Central memory CD8-positive, alpha-beta T cell (primary cell): ENCODE measurements at regions not wholly inside any gene's neighbourhood (a gene's known extent, or its start where the extent isn't known, plus 50 kb on each side); places are given as distances from the start of the nearest gene placed in this dataset.

Experiments
- ATAC-seq: fragments of 150-1000 bp; cut with Tn5 transposase; replicated peaks from 2 replicates; pipeline ENCODE4 v1.10.0; 2022; ENCODE audit warnings: mild to moderate bottlenecking, moderate FRiP score, moderate number of reproducible peaks; ENCODE audit not compliant: poor library complexity, severe bottlenecking; ENCODE audit errors: extremely low read depth
- DNase-seq, 2 donors: peaks; one replicate each; pipeline ENCODE4 v3.0.0; 2021; ENCODE audit warnings: low spot score in 2 of 2
- H3K27ac Mint-ChIP-seq: one replicate; pipeline ENCODE4 v1.8.0; 2022; ENCODE audit warnings: low read depth, mild to moderate bottlenecking, moderate library complexity, mixed read lengths
- H3K27me3 Mint-ChIP-seq: one replicate; pipeline ENCODE4 v1.8.0; 2022; ENCODE audit warnings: mixed read lengths
- H3K36me3 Mint-ChIP-seq: one replicate; pipeline ENCODE4 v1.8.0; 2022; ENCODE audit warnings: mild to moderate bottlenecking, moderate library complexity, mixed read lengths; ENCODE audit not compliant: insufficient read depth
- H3K4me1 Mint-ChIP-seq: one replicate; pipeline ENCODE4 v1.8.0; 2022; ENCODE audit warnings: mixed read lengths
- H3K4me3 Mint-ChIP-seq: one replicate; pipeline ENCODE4 v1.8.0; 2022; ENCODE audit warnings: mild to moderate bottlenecking, moderate library complexity, mixed read lengths
- H3K9me3 Mint-ChIP-seq: one replicate; pipeline ENCODE4 v1.8.0; 2022; ENCODE audit warnings: mixed read lengths

DNA sequence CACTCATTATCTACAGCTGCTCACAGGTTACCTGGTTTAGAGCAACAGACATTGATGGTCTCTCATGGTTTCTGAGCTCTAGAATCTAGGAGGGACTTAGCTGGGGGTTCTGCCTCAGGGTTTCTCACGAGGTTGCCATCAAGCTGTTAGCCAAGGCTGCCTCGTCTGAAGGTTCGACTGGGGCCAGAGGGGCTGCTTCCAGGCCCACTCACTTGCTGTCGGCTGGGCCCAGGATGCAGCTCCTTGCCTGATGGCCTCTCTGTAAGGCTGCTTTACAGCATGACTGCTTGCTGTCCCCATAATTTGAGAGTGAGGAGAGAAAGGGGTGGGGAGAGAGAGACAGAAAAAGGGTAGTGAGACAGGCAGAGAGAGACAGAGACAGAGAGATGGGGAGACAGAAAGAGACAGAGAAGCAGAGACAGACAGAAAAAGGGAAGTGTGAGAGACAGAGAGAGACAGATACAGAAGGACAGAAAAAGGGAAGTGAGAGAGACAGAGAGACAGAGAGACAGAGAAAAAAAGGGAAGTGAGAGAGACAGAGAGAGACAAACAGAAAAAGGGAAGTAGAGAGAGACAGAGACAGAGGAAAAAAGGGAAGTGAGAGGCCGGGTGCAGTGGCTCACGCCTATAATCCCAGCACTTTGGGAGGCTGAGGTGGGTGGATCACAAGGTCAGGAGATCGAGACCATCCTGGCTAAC lies 106.8 kb upstream of the C1orf174 start:
- peaks cover 3% of the 10 kb centered on the region for H3K36me3 Mint-ChIP-seq

DNA sequence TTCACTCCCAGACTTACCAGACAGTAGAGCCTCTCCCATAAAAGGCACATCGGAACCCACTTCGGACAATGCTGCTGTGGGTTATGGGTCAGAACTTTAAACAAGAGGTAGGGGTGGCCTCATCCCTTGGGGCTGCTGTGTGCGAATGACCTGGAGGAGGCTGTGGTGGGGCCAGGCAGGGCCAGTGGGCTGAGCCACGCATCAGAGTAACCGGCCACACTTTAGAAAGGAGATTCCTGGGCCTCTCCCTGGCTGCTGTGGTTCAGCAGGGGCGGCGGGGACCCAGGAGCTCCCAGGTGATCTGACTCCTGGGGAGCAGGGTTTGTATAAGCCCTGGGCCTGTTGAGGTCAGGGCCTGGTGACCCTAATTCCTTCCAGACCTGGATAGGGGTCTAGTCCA lies 110.2 kb upstream of the C1orf174 start:
- Mint-ChIP-seq H3K4me3 (no peak overlapping the region), H3K36me3 (peaks cover 3% of the 10 kb centered on the region), H3K4me1 (no peaks in the 10 kb centered on the region), H3K9me3 (peaks cover 12% of the 10 kb centered on the region), H3K27me3 (peaks cover 44% of the 10 kb centered on the region), H3K27ac (no peak overlapping the region)
- no peak for DNase-seq
- ATAC-seq: no peak

More for the DNA sequence above, 106.8 kb upstream of the C1orf174 start:
- ATAC-seq (no peak), DNase-seq (no peak)
- H3K4me3 Mint-ChIP-seq: no peak overlapping the region
- H3K27ac Mint-ChIP-seq: no peak overlapping the region
- peaks cover 12% of the 10 kb centered on the region for H3K9me3 Mint-ChIP-seq
- no peaks in the 10 kb centered on the region for H3K4me1 Mint-ChIP-seq
- H3K27me3 Mint-ChIP-seq: peaks cover 49% of the 10 kb centered on the region

DNA sequence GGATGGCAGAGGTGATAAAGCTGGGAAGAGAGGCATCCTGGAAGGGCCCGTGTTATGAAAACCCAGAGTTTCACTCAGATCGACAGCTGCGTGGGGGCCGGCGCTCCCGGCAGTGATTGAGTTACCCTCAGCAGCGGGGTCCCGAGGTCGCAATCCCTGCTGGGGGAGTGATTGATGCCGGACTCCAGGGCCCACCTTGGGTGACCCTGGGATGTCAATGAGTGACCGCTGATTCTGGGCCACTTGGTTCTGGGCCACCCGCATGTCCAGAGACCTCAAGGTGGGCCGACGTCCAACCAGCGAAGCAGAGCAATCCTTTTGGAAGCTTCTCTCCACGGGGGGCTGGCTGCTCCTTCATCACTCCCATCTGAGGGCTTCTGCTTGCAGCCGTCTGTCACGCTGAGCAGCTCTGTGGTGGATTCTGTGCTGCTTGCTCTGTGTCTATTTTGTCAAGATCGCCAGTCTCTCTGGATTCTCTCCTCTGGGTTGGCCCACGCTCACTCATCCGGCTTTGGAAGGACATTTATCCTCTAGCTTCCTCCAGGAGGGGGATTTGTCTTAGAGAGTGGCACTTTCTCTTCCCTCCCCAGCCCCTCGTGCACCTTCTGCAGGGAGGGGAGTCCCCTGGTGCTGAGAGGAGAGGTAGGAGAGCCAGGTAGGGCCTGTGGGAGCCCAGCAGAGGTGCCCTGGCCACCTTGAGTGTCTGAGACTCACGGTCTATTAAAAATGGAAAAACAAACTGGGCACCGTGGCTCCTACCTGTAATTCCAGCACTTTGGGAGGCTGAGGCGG lies 110.9 kb upstream of the C1orf174 start:
- H3K4me1 Mint-ChIP-seq: peaks cover 4% of the 10 kb centered on the region
- H3K4me3 Mint-ChIP-seq: no peak overlapping the region
- no peak for ATAC-seq

DNA sequence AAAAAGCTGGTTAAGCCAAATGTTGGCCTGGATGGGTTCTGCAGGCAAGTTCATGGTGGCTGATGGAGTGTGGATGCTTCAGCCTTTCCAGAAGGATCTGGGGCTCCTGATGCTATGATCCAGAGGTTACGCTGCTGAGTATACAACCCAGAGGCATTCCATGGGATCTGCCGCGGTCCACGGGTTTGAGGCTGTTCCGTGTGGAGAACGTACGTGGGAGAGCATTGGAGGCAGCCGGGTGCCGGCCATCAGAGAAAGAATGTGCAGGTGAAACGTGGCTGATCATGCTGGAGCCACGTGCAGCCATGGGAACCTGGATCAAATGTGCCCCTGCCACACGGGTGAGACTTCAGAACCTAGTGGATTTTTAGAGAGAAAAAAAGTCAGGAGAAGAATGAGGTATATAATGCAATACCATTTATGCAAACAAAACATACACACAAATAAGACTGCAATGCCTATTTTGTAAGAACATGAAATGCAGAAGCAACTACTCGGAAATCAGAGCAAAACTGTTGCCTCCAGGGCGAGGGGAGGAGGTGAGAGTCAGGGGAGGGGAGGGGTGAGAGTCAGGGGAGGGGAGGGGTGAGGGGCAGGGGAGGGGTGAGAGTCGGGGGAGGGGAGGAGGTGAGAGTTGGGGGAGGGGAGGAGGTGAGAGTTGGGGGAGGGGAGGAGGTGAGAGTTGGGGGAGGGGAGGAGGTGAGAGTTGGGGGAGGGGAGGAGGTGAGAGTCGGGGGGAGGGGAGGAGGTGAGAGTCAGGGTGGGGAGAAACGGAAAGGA lies 116.5 kb upstream of the C1orf174 start:
- no peak overlapping the region for H3K27ac Mint-ChIP-seq
- H3K4me3 Mint-ChIP-seq: no peak overlapping the region
- peaks cover 39% of the 10 kb centered on the region for H3K27me3 Mint-ChIP-seq
- no peaks in the 10 kb centered on the region for H3K9me3 Mint-ChIP-seq
- DNase-seq: no peak
- ATAC-seq: no peak
- H3K36me3 Mint-ChIP-seq: peaks cover 1% of the 10 kb centered on the region
- peaks cover 15% of the 10 kb centered on the region for H3K4me1 Mint-ChIP-seq

More for the DNA sequence above, 110.9 kb upstream of the C1orf174 start:
- Mint-ChIP-seq H3K27ac (no peak overlapping the region), H3K27me3 (peaks cover 41% of the 10 kb centered on the region), H3K9me3 (peaks cover 12% of the 10 kb centered on the region), H3K36me3 (peaks cover 3% of the 10 kb centered on the region)
- no peak for DNase-seq

DNA sequence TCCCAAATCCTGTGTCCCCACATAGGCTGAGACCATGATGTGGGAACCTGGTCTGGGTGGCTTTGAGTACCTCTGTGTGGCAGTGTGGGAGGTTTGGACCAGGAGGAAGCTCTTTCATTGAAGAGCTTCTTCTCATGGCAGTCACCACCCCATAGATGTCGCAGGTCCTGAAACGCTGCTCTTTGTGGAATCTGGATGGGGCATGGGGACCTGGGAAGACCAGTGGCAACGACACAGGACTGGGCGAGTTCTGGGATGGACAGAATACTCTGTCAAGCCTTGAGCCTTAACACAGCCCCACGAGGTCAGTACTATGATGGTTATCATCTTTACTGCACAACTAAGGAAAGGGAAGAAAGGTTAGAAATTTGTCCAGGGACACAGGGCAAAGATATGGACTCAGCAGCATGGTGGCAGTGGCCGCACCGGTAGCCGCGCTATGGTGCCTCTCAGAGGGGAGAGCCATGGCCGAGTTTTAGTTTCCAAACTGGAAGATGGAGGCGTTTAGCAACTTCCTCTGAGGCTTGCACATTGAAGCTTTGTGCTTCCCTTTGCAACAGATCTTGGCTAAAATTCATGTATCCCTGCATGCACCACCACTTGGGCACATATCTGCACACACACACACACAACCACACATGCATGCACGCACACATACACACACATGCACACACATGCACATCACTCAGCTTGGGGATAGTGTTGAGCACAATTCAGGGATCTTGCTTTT lies 117.7 kb upstream of the C1orf174 start:
- H3K4me1 Mint-ChIP-seq: peaks cover 15% of the 10 kb centered on the region
- no peak overlapping the region for H3K27ac Mint-ChIP-seq
- peaks cover 1% of the 10 kb centered on the region for H3K36me3 Mint-ChIP-seq
- peaks cover 29% of the 10 kb centered on the region for H3K27me3 Mint-ChIP-seq
- ATAC-seq (no peak), DNase-seq (no peak)
- H3K9me3 Mint-ChIP-seq: no peaks in the 10 kb centered on the region
- H3K4me3 Mint-ChIP-seq: no peak overlapping the region

DNA sequence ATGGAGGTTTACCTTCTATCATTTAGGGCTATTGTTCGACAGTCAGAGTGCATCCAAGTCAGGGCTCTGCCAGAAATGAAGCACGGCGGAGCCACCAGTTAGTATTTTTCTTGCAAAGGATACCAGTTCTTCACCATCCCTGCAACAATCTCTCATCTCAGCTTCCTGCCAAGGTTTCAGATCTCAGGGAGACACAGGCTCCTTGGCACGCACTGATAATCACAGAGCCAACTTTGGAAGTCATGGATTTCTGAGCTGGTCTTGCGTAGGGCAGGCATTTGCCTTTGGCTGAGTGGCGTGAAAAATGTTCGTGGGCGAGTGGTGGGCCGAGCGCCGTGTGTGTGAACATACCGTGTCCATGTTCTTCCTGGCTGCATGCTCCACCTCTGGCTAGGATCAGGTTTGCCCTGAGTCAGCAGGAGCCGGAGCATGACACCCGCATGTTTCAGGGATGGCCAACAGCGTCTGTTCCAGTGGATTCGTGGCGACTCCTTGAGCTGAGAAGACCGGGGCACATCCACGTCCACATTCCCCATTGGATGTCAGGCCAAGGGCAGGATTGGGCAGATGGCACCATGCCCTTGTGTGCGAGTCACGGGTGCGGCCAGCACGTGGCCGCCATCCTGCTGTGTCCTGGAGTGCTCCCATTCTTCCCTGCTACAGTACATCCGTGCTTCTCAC lies 118.5 kb upstream of the C1orf174 start:
- no peak overlapping the region for H3K27ac Mint-ChIP-seq
- no peak overlapping the region for H3K4me3 Mint-ChIP-seq
- DNase-seq: no peak
- peaks cover 1% of the 10 kb centered on the region for H3K36me3 Mint-ChIP-seq
- peaks cover 21% of the 10 kb centered on the region for H3K27me3 Mint-ChIP-seq
- peaks cover 15% of the 10 kb centered on the region for H3K4me1 Mint-ChIP-seq
- ATAC-seq: no peak
- H3K9me3 Mint-ChIP-seq: no peaks in the 10 kb centered on the region

DNA sequence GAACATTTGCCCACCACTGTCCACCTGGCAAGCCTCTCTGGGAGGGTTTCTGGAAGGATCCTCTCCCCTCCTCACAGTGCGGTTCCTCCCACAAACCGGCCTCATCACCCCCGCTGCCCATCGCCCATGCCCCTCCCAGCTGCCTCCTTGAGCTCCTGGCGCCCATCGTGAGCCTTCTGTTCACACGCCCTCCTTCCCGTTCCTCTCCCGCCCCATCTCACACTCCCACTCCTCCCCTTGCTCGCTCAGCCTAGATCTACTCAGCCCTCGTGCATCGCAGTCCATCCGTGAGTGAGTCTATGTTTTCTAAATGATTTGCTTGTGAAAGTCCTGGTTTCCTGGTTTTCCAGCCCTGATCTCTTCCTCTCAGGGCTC lies 119.1 kb upstream of the C1orf174 start:
- Mint-ChIP-seq H3K9me3 (no peaks in the 10 kb centered on the region), H3K36me3 (peaks cover 1% of the 10 kb centered on the region), H3K4me3 (no peak overlapping the region), H3K27me3 (peaks cover 20% of the 10 kb centered on the region), H3K4me1 (peaks cover 15% of the 10 kb centered on the region), H3K27ac (no peak overlapping the region)
- ATAC-seq (no peak), DNase-seq (no peak)

DNA sequence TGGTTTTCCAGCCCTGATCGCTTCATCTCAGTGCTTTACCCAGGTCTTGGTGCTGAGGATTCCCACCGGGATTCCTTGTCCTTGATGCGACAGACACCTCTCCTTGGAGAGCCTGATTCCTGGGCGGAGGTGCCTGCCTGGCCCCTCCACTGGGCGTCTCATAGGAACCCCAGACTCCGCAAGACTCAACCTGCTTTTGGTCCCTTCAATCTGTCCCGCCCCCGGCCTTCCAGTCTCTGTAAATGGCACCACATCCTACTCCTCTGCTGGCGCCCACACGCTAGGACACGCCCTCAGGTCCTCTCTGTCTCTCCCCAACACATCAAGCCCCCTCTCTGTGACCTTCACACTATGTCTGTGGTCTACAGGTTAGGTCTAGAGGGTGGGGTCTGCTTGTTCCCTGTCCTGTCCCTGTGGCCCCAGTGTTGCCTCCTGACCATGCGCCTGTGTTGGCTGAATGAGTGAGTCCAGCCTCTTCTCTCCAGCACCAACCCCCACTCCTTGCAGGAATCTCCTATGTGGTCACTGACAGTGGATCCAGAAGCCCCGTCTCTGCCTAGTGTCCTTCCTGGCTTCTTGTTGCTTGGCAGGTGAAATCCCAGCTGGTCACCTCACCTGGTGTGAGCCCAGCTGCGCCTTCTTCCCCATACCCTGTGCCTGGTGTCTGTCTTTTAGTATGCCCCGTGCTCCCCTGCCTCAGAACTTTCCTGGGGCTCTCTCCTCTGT lies 119.7 kb upstream of the C1orf174 start:
- DNase-seq (peak in 1 of 2 donors; percentile 11), ATAC-seq (no peak)
- peaks cover 15% of the 10 kb centered on the region for H3K4me1 Mint-ChIP-seq
- no peak overlapping the region for H3K4me3 Mint-ChIP-seq
- peaks cover 1% of the 10 kb centered on the region for H3K36me3 Mint-ChIP-seq
- H3K9me3 Mint-ChIP-seq: no peaks in the 10 kb centered on the region
- peaks cover 26% of the 10 kb centered on the region for H3K27me3 Mint-ChIP-seq
- H3K27ac Mint-ChIP-seq: no peak overlapping the region

DNA sequence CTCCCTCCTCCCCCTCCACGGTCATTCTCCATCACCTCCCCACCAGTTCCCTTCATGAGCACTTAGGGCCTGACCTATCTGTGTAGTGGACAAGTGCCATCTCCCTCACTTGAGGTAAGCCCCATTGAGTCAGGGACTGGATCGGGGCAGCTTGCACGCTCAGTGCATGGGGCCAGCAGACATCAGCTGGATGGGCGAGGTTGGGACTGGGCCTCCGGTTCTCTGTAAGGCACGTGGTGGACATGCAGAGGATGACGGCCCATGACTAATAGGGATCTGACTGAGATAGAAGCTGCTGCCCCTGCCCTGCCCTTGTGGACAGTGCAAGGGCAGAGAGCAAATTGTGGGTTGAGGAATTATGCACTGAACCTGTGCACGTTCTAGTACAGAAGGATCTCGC lies 120.4 kb upstream of the C1orf174 start:
- H3K27me3 Mint-ChIP-seq: peaks cover 32% of the 10 kb centered on the region
- H3K4me1 Mint-ChIP-seq: peaks cover 15% of the 10 kb centered on the region
- ATAC-seq (no peak), DNase-seq (no peak)
- H3K9me3 Mint-ChIP-seq: no peaks in the 10 kb centered on the region
- H3K36me3 Mint-ChIP-seq: peaks cover 1% of the 10 kb centered on the region
- H3K4me3 Mint-ChIP-seq: no peak overlapping the region
- H3K27ac Mint-ChIP-seq: no peak overlapping the region

DNA sequence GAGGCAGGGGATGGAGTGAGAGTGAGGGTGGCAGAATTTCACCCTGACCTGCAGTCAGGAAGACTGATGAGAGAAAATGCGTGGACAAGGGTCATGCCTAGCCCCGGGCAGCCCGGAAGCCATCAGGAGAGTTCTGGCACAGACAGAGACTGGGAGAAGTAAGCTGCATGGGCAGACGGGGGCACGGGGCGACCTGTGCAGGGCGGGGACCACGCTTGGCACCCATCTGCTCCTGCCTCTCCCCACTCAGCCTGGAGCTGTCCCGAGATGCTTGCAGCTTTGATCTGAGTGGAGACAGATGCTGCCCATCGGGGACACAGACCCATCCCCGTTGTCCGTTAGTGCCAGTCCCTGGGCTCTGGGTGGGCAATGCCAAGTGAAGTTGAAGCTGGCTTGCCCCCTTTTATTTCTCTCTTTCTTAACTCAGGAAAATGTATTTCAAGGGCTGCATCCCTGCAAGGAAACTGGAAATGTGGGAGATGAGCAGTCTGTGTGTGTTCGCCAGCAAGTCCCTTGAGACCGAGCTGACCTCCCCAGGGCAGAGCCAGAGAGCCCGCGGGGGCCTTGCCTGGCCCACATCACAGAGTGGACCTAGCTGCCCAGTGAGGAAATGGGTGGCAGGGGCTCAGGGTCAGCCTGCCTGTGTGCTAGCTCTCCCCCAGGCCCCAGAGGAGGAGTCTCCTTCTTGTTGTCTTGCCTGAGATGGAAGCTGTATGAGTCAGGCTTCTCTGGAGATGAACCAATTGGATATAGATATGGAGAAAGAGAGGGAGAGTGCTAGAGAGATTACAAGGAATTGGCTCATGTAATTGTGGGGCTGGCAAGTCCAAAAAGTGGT lies 121.3 kb upstream of the C1orf174 start:
- Mint-ChIP-seq H3K27ac (no peak overlapping the region), H3K9me3 (no peaks in the 10 kb centered on the region), H3K27me3 (peaks cover 39% of the 10 kb centered on the region), H3K4me3 (no peak overlapping the region), H3K36me3 (peaks cover 1% of the 10 kb centered on the region), H3K4me1 (peaks cover 8% of the 10 kb centered on the region)
- ATAC-seq (no peak), DNase-seq (no peak)

DNA sequence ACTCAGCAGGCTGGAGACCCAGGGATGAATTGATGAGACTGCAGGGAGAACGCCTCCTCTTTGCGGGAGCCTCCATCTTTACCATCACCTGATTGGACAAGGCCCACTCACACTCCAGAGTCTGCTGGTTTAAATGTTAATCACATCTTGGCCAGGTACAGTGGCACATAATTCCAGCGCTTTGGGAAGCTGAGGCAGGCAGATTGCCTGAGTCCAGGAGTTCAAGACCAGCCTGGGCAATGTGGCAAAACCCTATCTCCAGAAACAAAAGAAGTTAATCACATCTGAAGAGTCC lies 121.8 kb upstream of the C1orf174 start:
- ATAC-seq (no peak), DNase-seq (no peak)
- Mint-ChIP-seq H3K4me1 (peaks cover 2% of the 10 kb centered on the region), H3K4me3 (no peak overlapping the region), H3K27ac (no peak overlapping the region), H3K36me3 (no peaks in the 10 kb centered on the region), H3K27me3 (peaks cover 39% of the 10 kb centered on the region), H3K9me3 (no peaks in the 10 kb centered on the region)
